NCI-H2081 (cell line): ENCODE measurements at regions not wholly inside any gene's neighbourhood (a gene's known extent, or its start where the extent isn't known, plus 50 kb on each side); places are given as distances from the start of the nearest gene placed in this dataset.
A peak's percentile ranks its signal among the peaks of the same experiment; 100 is the strongest.
"Not testable (repeated sequence)": the region's sequence is repeated elsewhere in the genome, so short reads cannot be mapped to it uniquely, and the experiment has no call there.

Experiments used
- DNase-seq, 2 experiments: peaks; one replicate each; lab custom pipeline; 2025; lab: John Stamatoyannopoulos, UW

- no peak for DNase-seq
These were observed 242.8 kb downstream of the CCSER2 start for GRCh38 chr10:84571146-84571545.

- no peak for DNase-seq
These were observed 245.7 kb downstream of the CCSER2 start for GRCh38 chr10:84574102-84574501.

- DNase-seq = no peak
These were observed 253.6 kb downstream of the CCSER2 start for GRCh38 chr10:84581976-84582375.

- DNase-seq = no peak
These were observed 255.1 kb downstream of the CCSER2 start for GRCh38 chr10:84583501-84583900.

GRCh38 chr10:84587789-84588188 lies 259.4 kb downstream of the CCSER2 start:
- DNase-seq = no peak

GRCh38 chr10:84588426-84588825 lies 260.0 kb downstream of the CCSER2 start:
- DNase-seq = no peak

GRCh38 chr10:84588971-84589370 lies 260.6 kb downstream of the CCSER2 start:
- no peak for DNase-seq

GRCh38 chr10:84589526-84590205 lies 261.3 kb downstream of the CCSER2 start:
- no peak for DNase-seq

GRCh38 chr10:84590327-84591193 lies 262.2 kb downstream of the CCSER2 start:
- peak; percentile 22 to 48 for DNase-seq

- no peak for DNase-seq
These were observed 265.1 kb downstream of the CCSER2 start for GRCh38 chr10:84593506-84593905.

GRCh38 chr10:84596585-84596984 lies 268.2 kb downstream of the CCSER2 start:
- no peak for DNase-seq

GRCh38 chr10:84599254-84599653 lies 270.9 kb downstream of the CCSER2 start:
- DNase-seq = no peak

- DNase-seq = no peak
These were observed 272.6 kb downstream of the CCSER2 start for GRCh38 chr10:84600947-84601346.

GRCh38 chr10:84602543-84602942 lies 274.2 kb downstream of the CCSER2 start:
- DNase-seq = not testable (repeated sequence)

GRCh38 chr10:84603971-84604370 lies 275.6 kb downstream of the CCSER2 start:
- no peak for DNase-seq

GRCh38 chr10:84605802-84606201 lies 277.4 kb downstream of the CCSER2 start:
- DNase-seq = no peak

- no peak for DNase-seq
These were observed 278.0 kb downstream of the CCSER2 start for GRCh38 chr10:84606428-84606827.

GRCh38 chr10:84607044-84607443 lies 278.7 kb downstream of the CCSER2 start:
- DNase-seq = no peak

- no peak for DNase-seq
These were observed 279.1 kb downstream of the CCSER2 start for GRCh38 chr10:84607523-84607922.

- no peak for DNase-seq
These were observed 279.7 kb downstream of the CCSER2 start for GRCh38 chr10:84608126-84608525.

- peak; percentile 66 to 82 for DNase-seq
These were observed 285.1 kb downstream of the CCSER2 start for GRCh38 chr10:84613336-84614021.

- no peak for DNase-seq
These were observed 298.2 kb downstream of the CCSER2 start for GRCh38 chr10:84626397-84627087.
